ENCODE measurements at regions not wholly inside any gene's neighbourhood (a gene's known extent, or its start where the extent isn't known, plus 50 kb on each side); places are given as distances from the start of the nearest gene placed in this dataset.

DNA sequence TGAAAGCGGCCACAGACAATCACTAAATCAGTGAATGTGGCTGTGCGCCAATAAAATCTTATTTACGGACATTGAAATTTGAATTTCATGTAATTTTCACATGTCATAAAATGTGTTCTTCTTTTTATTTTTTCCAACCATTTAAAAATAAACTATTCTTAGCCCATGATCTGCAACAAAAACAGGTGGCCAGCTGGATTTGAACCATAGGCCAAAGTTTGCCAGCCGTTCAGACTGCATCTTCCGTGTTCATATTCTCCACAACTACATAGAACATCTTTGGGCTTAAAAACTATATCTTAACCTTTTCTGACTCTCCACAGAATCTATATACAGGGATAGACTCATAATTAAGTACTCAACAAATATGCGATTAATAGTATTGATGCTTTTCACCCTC is 81.2 kb upstream of the RALGPS2 start:
- H3K9ac ChIP-seq (ENCODE audit: low read depth, low read length) = no peak overlapping the region
- no peaks in the 10 kb centered on the region for H3K36me3 ChIP-seq (ENCODE audit: control insufficient read depth, insufficient read depth, low read length)
- H3K4me2 ChIP-seq (ENCODE audit: low read depth, low read length) = no peak overlapping the region
- H3K23ac ChIP-seq (ENCODE audit: low read depth, low read length) = no peak overlapping the region
- H3K9me1 ChIP-seq (ENCODE audit: insufficient read depth, low read length) = peaks cover 8% of the 10 kb centered on the region
- H3K4me3 ChIP-seq (ENCODE audit: insufficient read depth, low read depth, low read length) = no peak overlapping the region
- no peaks in the 10 kb centered on the region for H3K9me3 ChIP-seq (ENCODE audit: control insufficient read depth, insufficient read depth, low read length)
- H3K14ac ChIP-seq (replicated peaks; ENCODE audit: low read depth, low read length) = no peak overlapping the region
- peak overlapping the region; percentile 31; the same call in 1 of the 3 replicates for H2BK15ac ChIP-seq (ENCODE audit: low read depth, low read length)
- H3K27me3 ChIP-seq (ENCODE audit: control insufficient read depth, insufficient read depth, low read length) = no peaks in the 10 kb centered on the region
- no peak overlapping the region for H2BK20ac ChIP-seq (ENCODE audit: low read depth, low read length)
- no peak overlapping the region for H3K27ac ChIP-seq (ENCODE audit: insufficient read depth, low read length)
- TF ChIP-seq NFE2L2 (IDR thresholded peaks at IDR 0.05; ENCODE audit: low read depth, low read length) = no peak
- no peak for TF ChIP-seq RCOR1 (IDR thresholded peaks at IDR 0.05; ENCODE audit: insufficient replicate concordance, low read length)
- no peak for TF ChIP-seq RAD21 (IDR thresholded peaks at IDR 0.05; ENCODE audit: low read length)
- TF ChIP-seq, protein P1, sequence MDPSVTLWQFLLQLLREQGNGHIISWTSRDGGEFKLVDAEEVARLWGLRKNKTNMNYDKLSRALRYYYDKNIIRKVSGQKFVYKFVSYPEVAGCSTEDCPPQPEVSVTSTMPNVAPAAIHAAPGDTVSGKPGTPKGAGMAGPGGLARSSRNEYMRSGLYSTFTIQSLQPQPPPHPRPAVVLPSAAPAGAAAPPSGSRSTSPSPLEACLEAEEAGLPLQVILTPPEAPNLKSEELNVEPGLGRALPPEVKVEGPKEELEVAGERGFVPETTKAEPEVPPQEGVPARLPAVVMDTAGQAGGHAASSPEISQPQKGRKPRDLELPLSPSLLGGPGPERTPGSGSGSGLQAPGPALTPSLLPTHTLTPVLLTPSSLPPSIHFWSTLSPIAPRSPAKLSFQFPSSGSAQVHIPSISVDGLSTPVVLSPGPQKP (IDR thresholded peaks at IDR 0.05; ENCODE audit: borderline replicate concordance, low read depth, low read length) = no peak
- TF ChIP-seq RFX5 (IDR thresholded peaks at IDR 0.05; ENCODE audit: low read depth, low read length) = no peak
- no peak for TF ChIP-seq CHD1 (IDR thresholded peaks at IDR 0.05; ENCODE audit: low read depth, low read length)
- CTCF ChIA-PET = interaction anchor here (0.8 kb wide), 1 partner anchor 11 kb away, joined by 3 read pairs; no protein-coding TSS in a partner anchor
- H4K20me1 ChIP-seq (ENCODE audit: insufficient read depth, low read length) = no peaks in the 10 kb centered on the region
- WGBS, 2 experiments (ENCODE audit: extremely low coverage in 2 of 2, insufficient read length in 1 of 2) = 89% methylated on average over 1 of the region's 6 CpGs; no CpG with 5 or more reads in 1 of the 2 experiments
- BruUV-seq (replicated peaks) = no TSS peak
- H2AK5ac ChIP-seq (ENCODE audit: low read depth, low read length) = no peak overlapping the region
- POLR2A ChIA-PET (ENCODE audit: unreplicated experiment) = no interaction called here
- H2BK5ac ChIP-seq (ENCODE audit: low read depth, low read length, poor library complexity, severe bottlenecking) = no peak overlapping the region
- H2BK120ac ChIP-seq (ENCODE audit: low read depth, low read length) = 0 out of 2 replicates have a peak overlapping the region, but pooled peaks have one; percentile 18
- in situ Hi-C loops (cut with MboI; ENCODE audit: low sequenced_read_pairs) = no loop called here
- no peak overlapping the region for H4K8ac ChIP-seq (ENCODE audit: low read depth in 2 of 2, low read length in 2 of 2)
- no peak overlapping the region for H3K4ac ChIP-seq (ENCODE audit: low read depth, low read length)
- no peak overlapping the region for H3K56ac ChIP-seq (ENCODE audit: extremely low read depth, insufficient read depth, low read length)
- peak overlapping the region; percentile 45; the same call in 1 of the 2 replicates for H3K18ac ChIP-seq (ENCODE audit: low read depth, low read length)
- H4K5ac ChIP-seq (ENCODE audit: low read depth, low read length) = no peak overlapping the region; the same call in 1 of the 2 replicates
- H3K4me1 ChIP-seq (ENCODE audit: control insufficient read depth, insufficient read depth, low read length) = peaks cover 20% of the 10 kb centered on the region
- H3K79me1 ChIP-seq (ENCODE audit: low read depth in 1 of 2, low read length in 2 of 2) = no peaks in the 10 kb centered on the region
- H4K91ac ChIP-seq (ENCODE audit: insufficient read depth, low read depth, low read length) = no peak overlapping the region
- H2AK9ac ChIP-seq (replicated peaks; ENCODE audit: low read depth, low read length, poor library complexity) = no peak overlapping the region
- no peak overlapping the region for H2AFZ ChIP-seq (replicated peaks; ENCODE audit: low read length, poor library complexity)
- ATAC-seq (ENCODE audit: low read depth) (no peak), DNase-seq (no peak)
- dilution Hi-C loops (cut with HindIII; ENCODE audit: low sequenced_read_pairs, unreplicated experiment) = no loop called here
- intact Hi-C loops (cut with micrococcal nuclease) = loop anchor here (2.0 to 10.0 kb wide), 2 partner anchors 101 to 361 kb away; no protein-coding TSS in a partner anchor
